GM13976 (cell line): ENCODE measurements at regions not wholly inside any gene's neighbourhood (a gene's known extent, or its start where the extent isn't known, plus 50 kb on each side); places are given as distances from the start of the nearest gene placed in this dataset.

ENCODE experiments used
- DNase-seq: peaks from one replicate; pipeline ENCODE4 v3.0.0; 2012; ENCODE audit warnings: low spot score
- in situ Hi-C: fragments of 300-500 bp; cut with MboI; formaldehyde crosslinking; loops from one replicate; pipeline ENCODE4 v1.12.0; 2022; ENCODE audit warnings: low sequenced_read_pairs, mixed read lengths, inconsistent platforms; ENCODE audit not compliant: unreplicated experiment
- TF ChIP-seq, protein P1 (sequence below): IDR thresholded peaks from 2 replicates; pipeline ENCODE4 v1.5.1; 2012; ENCODE audit warnings: borderline replicate concordance, mild to moderate bottlenecking; ENCODE audit not compliant: insufficient read depth; ENCODE audit errors: extremely low read depth, missing control alignments, control extremely low read depth

DNA sequence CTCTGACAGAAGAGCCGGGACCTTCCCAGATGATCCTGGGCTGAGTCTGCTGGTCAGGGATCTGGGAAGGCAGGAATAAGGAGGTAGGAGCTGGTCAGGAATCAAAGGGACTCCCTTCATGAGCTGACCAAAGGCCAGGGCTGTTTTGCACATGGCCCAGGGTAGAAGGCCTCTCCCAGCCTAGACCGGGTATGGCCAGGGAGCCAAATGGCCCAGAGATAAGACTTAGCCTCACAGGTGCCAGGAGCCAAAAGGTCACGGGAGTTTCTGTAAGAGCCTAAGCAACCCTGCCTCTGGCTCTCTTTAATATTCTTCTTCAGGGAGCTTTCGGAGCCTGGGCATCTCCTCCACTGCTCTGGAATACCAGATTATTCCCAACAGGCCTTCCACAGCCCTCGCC lies 191.3 kb upstream of the PWP1 start:
- TF ChIP-seq, protein P1, sequence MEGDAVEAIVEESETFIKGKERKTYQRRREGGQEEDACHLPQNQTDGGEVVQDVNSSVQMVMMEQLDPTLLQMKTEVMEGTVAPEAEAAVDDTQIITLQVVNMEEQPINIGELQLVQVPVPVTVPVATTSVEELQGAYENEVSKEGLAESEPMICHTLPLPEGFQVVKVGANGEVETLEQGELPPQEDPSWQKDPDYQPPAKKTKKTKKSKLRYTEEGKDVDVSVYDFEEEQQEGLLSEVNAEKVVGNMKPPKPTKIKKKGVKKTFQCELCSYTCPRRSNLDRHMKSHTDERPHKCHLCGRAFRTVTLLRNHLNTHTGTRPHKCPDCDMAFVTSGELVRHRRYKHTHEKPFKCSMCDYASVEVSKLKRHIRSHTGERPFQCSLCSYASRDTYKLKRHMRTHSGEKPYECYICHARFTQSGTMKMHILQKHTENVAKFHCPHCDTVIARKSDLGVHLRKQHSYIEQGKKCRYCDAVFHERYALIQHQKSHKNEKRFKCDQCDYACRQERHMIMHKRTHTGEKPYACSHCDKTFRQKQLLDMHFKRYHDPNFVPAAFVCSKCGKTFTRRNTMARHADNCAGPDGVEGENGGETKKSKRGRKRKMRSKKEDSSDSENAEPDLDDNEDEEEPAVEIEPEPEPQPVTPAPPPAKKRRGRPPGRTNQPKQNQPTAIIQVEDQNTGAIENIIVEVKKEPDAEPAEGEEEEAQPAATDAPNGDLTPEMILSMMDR, result no peak
- DNase-seq, result no peak
- in situ Hi-C loops, result no loop called here

DNA sequence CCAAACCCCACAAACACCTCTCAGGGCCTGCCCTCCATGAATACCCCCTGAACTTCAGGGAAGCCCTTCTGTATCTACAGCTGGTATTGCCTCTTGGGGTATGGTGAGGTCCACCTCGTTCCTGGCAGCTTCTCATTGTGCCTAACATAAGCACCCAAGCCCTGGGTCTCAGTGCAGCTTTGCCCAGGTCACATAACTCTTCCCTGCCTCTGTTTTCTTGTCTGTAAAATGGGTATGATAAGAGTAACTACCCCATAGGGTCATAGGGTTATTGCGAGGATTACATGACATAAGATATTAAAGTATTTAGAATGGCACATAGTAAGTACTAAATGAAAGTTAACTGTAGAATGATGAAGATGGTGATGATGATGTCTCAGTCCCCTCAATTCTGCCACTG lies 190.0 kb upstream of the PWP1 start:
- in situ Hi-C loops, result no loop called here
- TF ChIP-seq, protein P1, result no peak
- DNase-seq, result no peak

DNA sequence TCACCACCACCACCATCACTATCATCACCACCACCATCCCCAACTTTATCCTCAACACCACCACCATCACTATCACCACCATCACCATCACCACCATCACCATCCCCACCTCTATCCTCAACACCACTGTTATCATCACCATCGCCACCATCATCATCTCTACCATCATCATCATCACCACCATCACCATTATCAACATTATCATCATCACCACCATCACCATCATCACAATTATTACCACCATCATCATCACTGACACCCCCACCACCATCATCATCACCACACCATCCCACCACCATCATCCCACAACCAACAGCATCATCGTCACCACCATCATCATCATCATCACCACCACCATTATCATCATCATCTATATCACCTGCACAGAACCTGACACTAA lies 188.4 kb upstream of the PWP1 start:
- DNase-seq, result no peak

GRCh38 chr12:107500307-107500706 lies 185.3 kb upstream of the PWP1 start:
- no peak for DNase-seq
- in situ Hi-C loops, result no loop called here
- TF ChIP-seq, protein P1, result no peak

More for the DNA sequence above, 188.4 kb upstream of the PWP1 start:
- in situ Hi-C loops, result no loop called here
- TF ChIP-seq, protein P1, result no peak

GRCh38 chr12:107501681-107502080 lies 183.9 kb upstream of the PWP1 start:
- TF ChIP-seq, protein P1, result no peak
- in situ Hi-C loops, result no loop called here
- no peak for DNase-seq

DNA sequence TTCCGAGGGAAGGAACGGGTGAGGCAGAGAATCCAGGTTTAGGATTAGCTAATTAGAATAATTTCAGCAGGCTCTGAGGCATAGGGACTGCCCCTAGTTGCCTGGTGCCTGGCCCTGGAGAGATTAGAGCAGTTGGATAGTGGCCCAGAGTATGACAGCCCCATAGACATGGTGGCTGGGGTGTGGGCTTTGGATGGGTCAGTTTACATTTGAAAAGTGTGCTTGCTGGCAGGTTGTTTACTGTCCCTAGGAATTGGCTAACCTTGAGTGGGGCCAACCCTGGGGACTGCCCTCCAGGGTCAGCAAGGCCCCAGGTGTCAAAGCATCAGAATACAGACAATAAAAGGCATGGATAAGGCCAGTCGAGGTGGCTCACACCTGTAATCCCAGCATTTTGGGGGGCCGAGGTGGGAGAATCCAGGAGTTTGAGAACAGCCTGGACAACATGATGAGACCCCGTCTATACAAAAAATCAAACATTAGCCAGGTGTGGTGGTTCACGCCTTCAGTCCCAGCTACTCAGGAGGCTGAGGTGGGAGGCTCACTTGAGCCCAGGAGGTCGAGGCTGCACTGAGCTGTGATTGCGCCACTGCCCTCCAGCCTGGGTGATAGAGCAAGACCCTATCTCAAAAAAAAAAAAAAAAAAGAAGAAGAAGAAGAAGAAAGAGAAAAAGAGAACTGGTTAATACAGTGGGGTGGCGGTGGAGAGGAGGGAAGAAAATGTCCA lies 182.3 kb upstream of the PWP1 start:
- in situ Hi-C loops, result no loop called here
- no peak for DNase-seq
- TF ChIP-seq, protein P1, result no peak
